Inferior parietal cortex (tissue), 1 donor: ENCODE measurements at regions not wholly inside any gene's neighbourhood (a gene's known extent, or its start where the extent isn't known, plus 50 kb on each side); places are given as distances from the start of the nearest gene placed in this dataset.
A peak's percentile ranks its signal among the peaks of the same experiment; 100 is the strongest.

ENCODE experiments used
- DNase-seq: peaks from one replicate; pipeline ENCODE4 v3.0.0-alpha.2; 2016; ENCODE audit errors: extremely low spot score

DNA sequence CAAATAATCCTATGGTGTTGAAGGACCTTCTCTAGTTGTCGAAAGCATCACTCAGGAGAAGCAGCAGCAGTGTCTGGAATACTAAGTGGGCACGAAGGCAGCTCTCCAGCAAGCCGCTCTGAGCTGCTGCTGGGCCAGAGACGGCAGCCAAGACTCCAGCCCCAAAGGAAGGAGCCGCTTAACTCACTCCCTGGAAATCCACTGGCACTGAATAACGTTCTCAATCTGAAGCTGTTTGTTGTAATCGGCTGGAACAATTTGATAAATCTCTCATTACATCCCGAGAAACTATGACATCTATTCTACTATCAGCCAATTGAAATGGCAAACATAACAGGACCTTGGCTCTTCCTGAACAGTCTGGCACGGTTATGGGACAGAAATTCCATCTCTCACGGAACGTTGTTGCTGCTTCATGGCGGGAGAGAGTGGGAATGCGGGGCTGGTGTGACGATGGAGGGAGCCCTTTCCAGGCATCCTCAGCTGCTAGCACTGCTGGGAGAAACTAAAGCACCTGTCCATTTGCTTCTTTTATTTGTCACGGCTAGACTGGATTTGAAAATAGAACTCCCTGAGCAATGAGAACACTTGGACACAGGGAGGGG is 331.5 kb upstream of the RNF32 start:
- DNase-seq, result peak; percentile 47

- no peak for DNase-seq
Observed at GRCh38 chr7:156307193-156307592, 333.4 kb upstream of the RNF32 start.

GRCh38 chr7:156305351-156305750 is 335.2 kb upstream of the RNF32 start:
- DNase-seq, result no peak

DNA sequence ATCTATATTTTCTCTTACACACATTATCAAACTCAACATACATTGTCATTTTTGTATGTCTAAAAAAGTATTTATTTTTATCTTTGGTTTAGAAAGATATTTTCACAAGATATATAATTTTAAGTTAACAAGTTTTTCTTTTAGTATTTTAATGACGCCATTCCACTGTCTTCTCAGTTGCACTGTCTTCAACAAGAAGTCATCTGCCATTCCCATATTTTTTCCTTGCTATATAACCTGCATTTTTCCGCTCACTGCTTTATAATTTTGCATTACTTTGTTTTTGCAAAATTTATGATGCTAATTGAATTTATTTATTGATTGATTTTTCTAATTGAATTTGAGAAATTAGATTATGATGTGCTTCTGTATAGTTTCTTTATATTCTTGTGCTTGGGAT is 357.8 kb upstream of the RNF32 start:
- no peak for DNase-seq

DNA sequence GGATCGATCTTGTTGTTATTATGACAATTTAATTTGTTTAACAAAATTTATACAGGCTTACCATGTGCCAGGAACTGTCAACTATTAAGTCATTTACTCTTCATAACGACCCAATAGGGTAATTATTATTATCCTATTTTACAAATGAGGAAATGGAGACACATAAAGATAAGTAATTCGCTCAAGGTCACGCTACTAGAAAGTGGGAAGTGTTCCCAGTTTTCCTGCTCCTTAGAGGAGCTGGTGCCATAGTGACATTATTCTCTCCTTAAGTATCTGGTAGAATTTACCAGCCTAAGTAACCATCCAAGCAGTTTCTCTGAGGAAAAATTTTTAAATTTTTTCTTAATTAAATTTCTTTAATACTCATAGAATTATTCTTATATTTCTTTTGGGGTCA is 360.9 kb upstream of the RNF32 start:
- no peak for DNase-seq

- no peak for DNase-seq
Observed at GRCh38 chr7:156275292-156275691, 365.3 kb upstream of the RNF32 start.

DNA sequence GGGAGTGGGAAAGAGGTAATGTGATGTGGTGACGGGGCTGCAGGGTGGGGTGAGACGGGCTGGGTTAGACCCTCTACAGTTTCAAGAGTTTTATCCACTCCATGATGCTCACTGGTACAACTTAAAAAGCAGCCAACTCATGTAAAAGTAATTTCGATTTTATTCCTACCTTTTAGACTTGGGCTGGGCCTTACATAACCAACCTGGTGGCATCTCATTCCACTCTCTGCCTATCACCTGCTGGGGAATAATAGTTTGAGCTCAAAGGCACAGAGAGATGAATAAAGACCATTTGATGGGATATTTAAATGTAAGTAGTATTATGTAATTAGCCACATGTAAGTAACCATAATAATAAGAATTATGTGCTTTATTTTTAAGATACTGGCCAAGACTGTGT is 366.0 kb upstream of the RNF32 start:
- DNase-seq, result no peak

DNA sequence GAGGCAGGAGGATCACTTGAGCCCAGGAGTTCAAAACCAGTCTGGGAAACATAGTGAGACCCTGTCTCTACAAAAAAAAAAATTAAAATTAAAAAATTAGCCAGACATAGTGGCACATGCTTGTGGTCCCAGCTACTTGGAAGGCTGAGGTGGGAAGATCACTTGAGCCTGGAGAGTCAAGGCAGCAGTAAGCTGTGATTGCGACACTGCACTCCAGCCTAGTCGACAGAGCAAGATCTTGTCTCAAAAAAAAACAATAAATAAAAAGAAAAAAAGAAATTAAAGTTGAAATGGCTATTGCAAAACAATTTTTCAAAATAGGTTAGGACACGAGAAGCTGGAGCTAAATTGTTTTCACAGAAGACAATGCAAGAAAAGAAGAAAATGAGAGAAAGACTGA is 379.0 kb upstream of the RNF32 start:
- no peak for DNase-seq

DNA sequence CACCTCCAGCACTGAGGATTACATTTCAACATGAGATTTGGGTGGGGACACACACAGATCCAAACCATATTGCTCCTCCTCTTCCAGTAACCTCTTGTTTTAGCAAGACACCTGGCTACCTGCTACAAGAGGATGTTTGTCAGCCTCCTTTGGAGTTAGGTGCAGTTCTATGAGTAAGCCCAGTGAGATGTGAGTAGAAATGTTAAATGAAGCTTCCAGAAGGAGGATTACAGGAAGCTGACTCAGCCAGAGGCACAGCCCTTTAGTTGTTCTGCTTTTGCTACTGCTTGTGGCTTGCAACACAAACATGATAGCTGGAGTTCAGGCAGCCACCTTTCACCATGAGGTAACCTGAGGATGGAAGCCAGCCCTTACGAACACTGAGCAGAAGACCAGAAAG is 382.7 kb upstream of the RNF32 start:
- no peak for DNase-seq

- DNase-seq, result no peak
Observed at GRCh38 chr7:156255635-156256034, 384.9 kb upstream of the RNF32 start.

GRCh38 chr7:156251861-156252260 is 388.7 kb upstream of the RNF32 start:
- no peak for DNase-seq

DNA sequence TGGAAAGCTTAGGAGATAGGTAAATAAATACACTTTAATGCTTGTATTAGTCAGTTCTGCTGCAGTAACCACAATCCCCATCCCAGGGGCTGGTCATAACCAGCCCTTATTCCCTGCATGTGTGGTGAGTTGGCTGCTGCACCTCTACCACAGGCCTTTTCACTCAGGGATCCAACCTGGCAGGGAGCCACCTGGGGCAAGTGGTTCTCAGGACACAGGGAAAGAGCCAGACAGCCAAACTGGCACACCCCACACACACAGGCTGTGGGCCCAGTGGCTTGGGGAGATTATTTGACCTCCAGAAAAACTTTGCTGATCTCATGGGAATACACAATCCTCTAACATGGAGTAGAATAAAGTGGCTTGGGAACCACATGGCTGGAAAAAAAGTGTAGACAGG is 400.0 kb upstream of the RNF32 start:
- DNase-seq, result no peak

DNA sequence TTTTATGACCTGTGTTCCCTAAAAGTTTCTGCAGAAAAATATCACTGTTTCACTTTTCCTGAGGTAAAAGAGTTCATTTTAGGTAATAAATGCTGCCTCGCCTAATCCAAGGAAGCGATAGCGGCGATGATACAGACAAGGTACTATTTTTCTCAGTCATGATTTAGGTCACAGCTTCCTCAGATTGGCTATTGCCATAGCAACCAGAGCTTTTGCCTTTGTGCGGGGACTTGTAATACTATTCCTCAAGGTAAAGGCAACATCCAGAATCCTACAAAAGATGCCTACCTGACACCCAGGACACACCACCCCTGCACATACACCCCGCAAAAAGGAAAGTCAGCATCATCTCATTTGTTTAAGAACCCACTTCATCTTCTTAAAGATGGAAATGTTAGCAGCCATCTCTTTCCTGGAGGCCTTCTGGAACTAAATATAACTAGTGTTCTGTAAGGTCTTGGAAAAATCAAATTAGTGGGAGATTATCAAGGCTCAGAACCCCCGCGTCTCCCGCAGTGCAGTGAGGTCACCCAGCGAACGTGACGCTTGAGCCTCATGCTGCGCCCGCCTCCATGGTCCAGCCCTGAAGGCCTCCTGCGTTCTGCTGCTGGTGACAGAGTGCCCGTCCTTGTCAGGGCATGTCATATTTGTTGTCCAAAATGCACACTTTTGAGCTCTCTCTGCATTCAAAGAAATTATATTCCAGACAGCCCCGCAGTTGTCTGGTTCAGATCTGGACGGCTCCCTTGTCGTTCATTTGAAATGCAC is 402.0 kb upstream of the RNF32 start:
- DNase-seq, result peak; percentile 11

DNA sequence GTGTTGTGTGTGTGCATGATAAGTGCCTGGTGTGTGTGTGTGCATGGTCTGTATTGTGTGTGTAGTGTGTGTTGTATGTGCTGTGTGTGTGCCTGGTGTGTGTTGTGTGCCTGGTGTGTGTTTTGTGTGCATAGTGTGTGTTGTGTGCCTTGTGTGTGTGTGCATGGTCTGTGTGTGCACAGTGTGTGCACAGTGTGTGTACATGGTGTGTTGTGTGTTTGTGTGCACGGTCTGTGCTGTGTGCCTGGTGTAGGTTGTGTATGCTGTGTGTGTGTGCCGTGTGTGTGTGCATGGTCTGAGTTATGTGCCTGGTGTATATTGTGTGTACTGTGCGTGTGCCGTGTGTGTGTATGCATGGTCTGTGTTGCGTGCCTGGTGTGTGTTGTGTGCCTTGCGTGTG is 403.0 kb upstream of the RNF32 start:
- DNase-seq, result no peak

GRCh38 chr7:156236936-156237599 is 403.5 kb upstream of the RNF32 start:
- no peak for DNase-seq

- no peak for DNase-seq
Observed at GRCh38 chr7:156236181-156236889, 404.2 kb upstream of the RNF32 start.

DNA sequence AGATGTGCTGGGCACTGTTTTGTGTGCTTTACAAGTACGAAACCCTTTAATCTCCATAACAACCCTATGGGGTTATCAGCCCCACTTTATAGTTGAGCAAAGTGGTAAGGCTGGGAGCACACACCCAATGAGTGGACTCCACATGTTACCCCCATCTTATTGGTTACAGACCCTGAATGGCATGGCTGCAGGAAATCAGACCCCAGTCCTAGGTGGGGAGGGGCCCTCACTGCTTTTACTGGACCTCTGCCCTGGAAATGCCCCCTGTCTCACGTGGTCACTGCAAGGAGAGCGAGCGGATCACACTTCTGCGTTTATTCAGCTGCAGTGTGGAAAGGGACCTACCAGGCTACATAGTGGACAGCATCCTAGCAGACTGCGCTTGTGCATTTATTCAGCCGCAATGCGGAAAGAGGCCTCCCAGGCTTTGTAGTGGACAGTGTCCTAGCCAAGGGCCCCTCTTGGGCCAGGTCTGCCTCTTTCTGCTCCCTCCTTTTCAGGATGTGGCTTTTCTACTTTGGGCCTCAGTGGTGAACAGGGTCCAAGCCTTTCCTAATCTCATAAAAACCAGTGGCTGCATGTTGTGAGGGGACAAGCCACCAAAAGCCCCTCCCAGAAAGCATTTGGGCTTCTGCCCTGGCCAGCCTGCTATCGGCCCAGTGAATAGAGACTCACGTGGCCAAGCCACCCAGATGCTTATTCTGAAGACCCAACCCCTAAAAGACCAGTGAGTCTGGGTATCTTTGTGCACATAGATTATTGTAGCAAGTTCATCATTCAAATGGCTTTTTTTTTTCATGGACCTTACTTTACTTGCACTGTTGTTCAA is 405.7 kb upstream of the RNF32 start:
- no peak for DNase-seq

DNA sequence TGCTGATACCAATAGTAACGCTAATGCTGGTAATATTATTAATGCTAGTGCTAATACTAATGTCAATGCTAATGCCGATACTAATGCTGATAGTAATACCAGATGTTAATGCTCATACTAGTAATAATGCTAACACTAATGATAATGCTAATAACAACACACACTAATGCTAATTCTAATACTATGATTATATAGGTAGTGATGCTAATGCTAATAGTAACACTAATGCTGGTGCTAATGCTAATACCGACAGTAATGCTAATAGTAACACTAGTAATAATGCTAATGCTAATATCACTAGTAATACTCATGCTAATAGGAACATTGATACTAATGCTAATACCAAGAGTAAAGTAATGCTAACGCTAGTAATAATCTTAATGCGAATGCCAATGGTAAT is 406.4 kb upstream of the RNF32 start:
- no peak for DNase-seq

DNA sequence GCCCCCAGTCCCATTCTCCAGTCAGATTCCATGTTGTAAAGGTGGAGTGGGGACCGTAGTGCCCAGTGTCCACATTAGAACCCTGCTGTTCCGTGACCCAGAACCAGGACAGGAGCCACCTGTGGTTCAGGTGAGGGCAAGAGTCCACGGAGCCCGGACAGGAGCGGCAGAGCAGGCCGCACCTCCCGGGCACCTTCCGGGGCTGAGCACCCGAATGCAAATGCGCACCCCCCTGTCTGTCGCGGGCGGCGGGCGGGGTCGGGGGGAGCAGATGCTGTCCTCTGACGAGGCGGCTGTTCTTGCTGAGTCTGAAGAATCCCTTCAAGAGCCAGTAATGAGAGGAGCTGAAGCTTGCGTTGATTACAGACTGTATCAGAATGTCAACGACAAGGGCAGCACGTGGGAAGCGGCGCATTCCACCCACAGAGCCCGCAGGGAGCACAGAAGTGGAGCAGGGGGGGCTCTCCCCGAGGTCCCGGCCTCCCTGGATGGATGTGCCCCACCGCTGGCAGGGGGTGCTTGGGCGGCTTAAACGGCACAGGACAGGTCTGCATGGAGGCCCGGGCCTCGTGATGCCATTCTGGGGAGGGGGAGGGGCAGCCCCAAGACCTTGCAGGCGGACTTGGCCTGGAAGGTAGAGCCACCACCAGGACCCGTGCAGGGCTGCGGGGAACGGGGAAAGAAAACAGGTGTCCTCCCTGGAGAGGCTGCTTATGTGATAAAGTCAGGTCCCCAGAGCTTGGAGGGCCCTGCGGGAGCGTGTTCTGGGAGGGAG is 407.5 kb upstream of the RNF32 start:
- no peak for DNase-seq

GRCh38 chr7:156230576-156230975 is 410.0 kb upstream of the RNF32 start:
- DNase-seq, result no peak

DNA sequence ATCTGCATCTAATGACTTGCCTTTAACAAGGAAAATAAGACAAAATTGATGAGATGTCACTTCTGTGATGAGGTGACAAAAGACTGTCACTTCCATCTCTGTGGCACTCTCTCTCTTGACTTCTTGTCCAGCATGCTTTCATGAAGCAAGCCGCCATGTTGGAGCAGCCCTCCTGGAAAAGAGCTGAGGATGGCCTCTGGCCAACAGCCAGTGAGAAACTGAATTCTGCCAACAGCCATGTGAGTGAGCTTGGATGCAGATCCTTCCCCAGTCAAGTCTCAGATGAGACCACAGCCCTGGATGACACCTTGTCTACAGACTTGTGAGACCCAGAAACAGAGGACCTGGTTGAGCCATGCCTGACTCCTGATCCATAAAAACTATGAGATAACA is 412.6 kb upstream of the SHH start:
- DNase-seq, result no peak
